ENCODE measurements at regions not wholly inside any gene's neighbourhood (a gene's known extent, or its start where the extent isn't known, plus 50 kb on each side); places are given as distances from the start of the nearest gene placed in this dataset.

DNA sequence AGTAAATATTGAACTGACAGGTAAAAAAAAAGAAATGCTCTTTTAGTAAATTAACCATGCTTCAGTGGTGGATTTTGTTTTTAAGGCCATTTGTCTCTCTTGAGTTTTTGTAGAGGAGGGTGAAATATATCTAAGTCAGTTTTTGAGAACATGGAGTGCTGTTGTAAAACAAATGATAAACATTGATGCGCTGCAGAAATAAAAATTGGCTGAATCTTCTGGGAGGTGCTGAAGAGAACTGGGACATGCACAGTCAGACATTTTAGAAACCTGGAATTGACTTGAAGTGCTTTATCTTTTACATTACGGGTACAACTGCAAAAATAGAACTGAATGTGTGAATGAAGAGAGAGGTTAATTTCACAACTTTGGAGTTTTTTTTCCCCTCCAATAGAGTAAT, 203.0 kb upstream of the HDAC9 start:
- Histone ChIP-seq H3K36me3 (ENCODE audit: control insufficient read depth in 2 of 2, insufficient read depth in 1 of 2, low read length in 2 of 2) (no peaks in the 10 kb centered on the region), H3K4me1 (ENCODE audit: control insufficient read depth, insufficient read depth, low read length) (no peaks in the 10 kb centered on the region), H3K27ac (ENCODE audit: extremely low read depth, low read depth, low read length) (no peak overlapping the region), H3K9me3 (ENCODE audit: control insufficient read depth, insufficient read depth, low read depth, low read length) (no peaks in the 10 kb centered on the region), H3K4me3 (ENCODE audit: low read depth, low read length) (no peak overlapping the region)
- TF ChIP-seq SP7 (tag by site-specific recombination; IDR thresholded peaks at IDR 0.05), result no peak
- TF ChIP-seq GLI4 (tag by site-specific recombination; IDR thresholded peaks at IDR 0.05), result no peak
- no peak for TF ChIP-seq ZNF416 (tag by site-specific recombination; IDR thresholded peaks at IDR 0.05)
- POLR2A ChIA-PET, result no interaction called here
- CTCF ChIA-PET, result interaction anchor here (0.6 kb wide), 1 partner anchor 312 kb away, joined by 3 read pairs; no protein-coding TSS in a partner anchor

DNA sequence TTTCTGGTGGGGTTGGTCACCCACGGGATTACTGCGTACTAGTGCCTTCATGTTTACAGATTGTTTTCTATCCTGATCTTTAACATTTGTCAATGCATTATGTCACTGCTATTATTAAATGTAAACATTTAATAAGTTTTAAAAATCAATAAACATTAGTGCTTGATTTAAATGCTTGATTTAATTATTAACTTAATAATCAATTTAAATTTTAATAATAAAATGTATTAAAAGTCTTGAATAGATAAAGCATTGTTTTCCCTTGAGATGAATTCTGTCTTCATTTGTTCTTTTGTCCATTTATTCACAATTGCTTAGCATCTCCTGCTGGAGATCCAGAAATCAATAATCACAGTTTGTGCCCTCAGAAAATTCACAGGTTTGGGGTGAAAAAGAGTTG, 201.8 kb upstream of the HDAC9 start:
- Histone ChIP-seq H3K36me3 (ENCODE audit: control insufficient read depth in 2 of 2, insufficient read depth in 1 of 2, low read length in 2 of 2) (no peaks in the 10 kb centered on the region), H3K27ac (ENCODE audit: extremely low read depth, low read depth, low read length) (no peak overlapping the region), H3K4me3 (ENCODE audit: low read depth, low read length) (no peak overlapping the region), H3K9me3 (ENCODE audit: control insufficient read depth, insufficient read depth, low read depth, low read length) (no peaks in the 10 kb centered on the region), H3K4me1 (ENCODE audit: control insufficient read depth, insufficient read depth, low read length) (no peaks in the 10 kb centered on the region)
- ChIA-PET POLR2A (no interaction called here), CTCF (no interaction called here)
- no peak for TF ChIP-seq ZNF660 (tag by site-specific recombination; IDR thresholded peaks at IDR 0.05)
- TF ChIP-seq KLF7 (tag by site-specific recombination; IDR thresholded peaks at IDR 0.05; ENCODE audit: borderline replicate concordance), result no peak
- no peak for TF ChIP-seq ZNF510 (tag by site-specific recombination; IDR thresholded peaks at IDR 0.05; ENCODE audit: insufficient replicate concordance)
- no peak for TF ChIP-seq WT1 (tag by site-specific recombination; IDR thresholded peaks at IDR 0.05)
- TF ChIP-seq ZNF169 (tag by site-specific recombination; IDR thresholded peaks at IDR 0.05), result no peak
- TF ChIP-seq, protein P1, sequence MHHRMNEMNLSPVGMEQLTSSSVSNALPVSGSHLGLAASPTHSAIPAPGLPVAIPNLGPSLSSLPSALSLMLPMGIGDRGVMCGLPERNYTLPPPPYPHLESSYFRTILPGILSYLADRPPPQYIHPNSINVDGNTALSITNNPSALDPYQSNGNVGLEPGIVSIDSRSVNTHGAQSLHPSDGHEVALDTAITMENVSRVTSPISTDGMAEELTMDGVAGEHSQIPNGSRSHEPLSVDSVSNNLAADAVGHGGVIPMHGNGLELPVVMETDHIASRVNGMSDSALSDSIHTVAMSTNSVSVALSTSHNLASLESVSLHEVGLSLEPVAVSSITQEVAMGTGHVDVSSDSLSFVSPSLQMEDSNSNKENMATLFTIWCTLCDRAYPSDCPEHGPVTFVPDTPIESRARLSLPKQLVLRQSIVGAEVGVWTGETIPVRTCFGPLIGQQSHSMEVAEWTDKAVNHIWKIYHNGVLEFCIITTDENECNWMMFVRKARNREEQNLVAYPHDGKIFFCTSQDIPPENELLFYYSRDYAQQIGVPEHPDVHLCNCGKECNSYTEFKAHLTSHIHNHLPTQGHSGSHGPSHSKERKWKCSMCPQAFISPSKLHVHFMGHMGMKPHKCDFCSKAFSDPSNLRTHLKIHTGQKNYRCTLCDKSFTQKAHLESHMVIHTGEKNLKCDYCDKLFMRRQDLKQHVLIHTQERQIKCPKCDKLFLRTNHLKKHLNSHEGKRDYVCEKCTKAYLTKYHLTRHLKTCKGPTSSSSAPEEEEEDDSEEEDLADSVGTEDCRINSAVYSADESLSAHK (tag by site-specific recombination; IDR thresholded peaks at IDR 0.05), result no peak
- no peak for TF ChIP-seq ZNF16 (tag by site-specific recombination; IDR thresholded peaks at IDR 0.05; ENCODE audit: low read depth)
- no peak for TF ChIP-seq ZNF777 (tag by site-specific recombination; IDR thresholded peaks at IDR 0.05; ENCODE audit: borderline replicate concordance)

DNA sequence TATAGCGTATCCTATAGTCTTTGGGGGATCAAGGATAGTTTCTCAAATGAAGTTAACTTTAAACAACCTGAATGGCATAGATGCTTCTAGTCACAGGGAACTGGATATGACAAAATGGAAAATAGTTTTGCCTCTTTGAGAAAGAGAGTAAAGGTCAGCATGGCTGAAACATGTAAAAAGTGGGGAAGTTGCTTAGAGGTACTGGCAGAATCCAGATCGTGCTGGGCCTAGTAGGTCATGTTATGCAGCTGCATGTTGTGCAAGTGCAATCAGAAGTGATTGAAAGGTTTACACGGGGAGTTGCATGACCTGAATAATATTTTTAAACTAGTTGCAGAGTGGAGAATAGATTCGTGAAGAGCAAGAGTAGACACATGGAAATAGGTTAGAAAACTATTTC, 201.1 kb upstream of the HDAC9 start:
- Histone ChIP-seq H3K36me3 (ENCODE audit: control insufficient read depth in 2 of 2, insufficient read depth in 1 of 2, low read length in 2 of 2) (no peaks in the 10 kb centered on the region), H3K9me3 (ENCODE audit: control insufficient read depth, insufficient read depth, low read depth, low read length) (no peaks in the 10 kb centered on the region), H3K4me1 (ENCODE audit: control insufficient read depth, insufficient read depth, low read length) (no peaks in the 10 kb centered on the region), H3K27ac (ENCODE audit: extremely low read depth, low read depth, low read length) (no peak overlapping the region), H3K4me3 (ENCODE audit: low read depth, low read length) (no peak overlapping the region)
- CTCF ChIA-PET, result interaction anchor here (0.6 kb wide), 1 partner anchor 27 kb away, joined by 3 read pairs; no protein-coding TSS in a partner anchor
- POLR2A ChIA-PET, result no interaction called here
- TF ChIP-seq ZNF169 (tag by site-specific recombination; IDR thresholded peaks at IDR 0.05) (no peak), ZNF837 (tag by site-specific recombination; IDR thresholded peaks at IDR 0.05) (no peak), ZNF501 (tag by site-specific recombination; IDR thresholded peaks at IDR 0.05) (no peak), ZNF121 (tag by site-specific recombination; IDR thresholded peaks at IDR 0.05) (no peak), ZNF302 (tag by site-specific recombination; IDR thresholded peaks at IDR 0.05; ENCODE audit: low read depth) (no peak), ZBTB20 (tag by site-specific recombination; IDR thresholded peaks at IDR 0.05) (no peak), ZNF157 (tag by site-specific recombination; IDR thresholded peaks at IDR 0.05) (no peak), ZXDB (tag by site-specific recombination; IDR thresholded peaks at IDR 0.05) (no peak), FEZF1 (tag by site-specific recombination; IDR thresholded peaks at IDR 0.05) (no peak), OVOL3 (tag by site-specific recombination; IDR thresholded peaks at IDR 0.05) (no peak)
- TF ChIP-seq, protein P2, sequence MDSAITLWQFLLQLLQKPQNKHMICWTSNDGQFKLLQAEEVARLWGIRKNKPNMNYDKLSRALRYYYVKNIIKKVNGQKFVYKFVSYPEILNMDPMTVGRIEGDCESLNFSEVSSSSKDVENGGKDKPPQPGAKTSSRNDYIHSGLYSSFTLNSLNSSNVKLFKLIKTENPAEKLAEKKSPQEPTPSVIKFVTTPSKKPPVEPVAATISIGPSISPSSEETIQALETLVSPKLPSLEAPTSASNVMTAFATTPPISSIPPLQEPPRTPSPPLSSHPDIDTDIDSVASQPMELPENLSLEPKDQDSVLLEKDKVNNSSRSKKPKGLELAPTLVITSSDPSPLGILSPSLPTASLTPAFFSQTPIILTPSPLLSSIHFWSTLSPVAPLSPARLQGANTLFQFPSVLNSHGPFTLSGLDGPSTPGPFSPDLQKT (IDR thresholded peaks at IDR 0.05; ENCODE audit: borderline replicate concordance, low read depth, low read length), result no peak
- TF ChIP-seq, protein P3, sequence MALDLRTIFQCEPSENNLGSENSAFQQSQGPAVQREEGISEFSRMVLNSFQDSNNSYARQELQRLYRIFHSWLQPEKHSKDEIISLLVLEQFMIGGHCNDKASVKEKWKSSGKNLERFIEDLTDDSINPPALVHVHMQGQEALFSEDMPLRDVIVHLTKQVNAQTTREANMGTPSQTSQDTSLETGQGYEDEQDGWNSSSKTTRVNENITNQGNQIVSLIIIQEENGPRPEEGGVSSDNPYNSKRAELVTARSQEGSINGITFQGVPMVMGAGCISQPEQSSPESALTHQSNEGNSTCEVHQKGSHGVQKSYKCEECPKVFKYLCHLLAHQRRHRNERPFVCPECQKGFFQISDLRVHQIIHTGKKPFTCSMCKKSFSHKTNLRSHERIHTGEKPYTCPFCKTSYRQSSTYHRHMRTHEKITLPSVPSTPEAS (tag by site-specific recombination; IDR thresholded peaks at IDR 0.05), result no peak
- TF ChIP-seq, protein P4, sequence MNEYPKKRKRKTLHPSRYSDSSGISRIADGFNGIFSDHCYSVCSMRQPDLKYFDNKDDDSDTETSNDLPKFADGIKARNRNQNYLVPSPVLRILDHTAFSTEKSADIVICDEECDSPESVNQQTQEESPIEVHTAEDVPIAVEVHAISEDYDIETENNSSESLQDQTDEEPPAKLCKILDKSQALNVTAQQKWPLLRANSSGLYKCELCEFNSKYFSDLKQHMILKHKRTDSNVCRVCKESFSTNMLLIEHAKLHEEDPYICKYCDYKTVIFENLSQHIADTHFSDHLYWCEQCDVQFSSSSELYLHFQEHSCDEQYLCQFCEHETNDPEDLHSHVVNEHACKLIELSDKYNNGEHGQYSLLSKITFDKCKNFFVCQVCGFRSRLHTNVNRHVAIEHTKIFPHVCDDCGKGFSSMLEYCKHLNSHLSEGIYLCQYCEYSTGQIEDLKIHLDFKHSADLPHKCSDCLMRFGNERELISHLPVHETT (tag by site-specific recombination; IDR thresholded peaks at IDR 0.05), result no peak
